PC-9 (cell line): ENCODE measurements at regions not wholly inside any gene's neighbourhood (a gene's known extent, or its start where the extent isn't known, plus 50 kb on each side); places are given as distances from the start of the nearest gene placed in this dataset.

Experiments
- BruUV-seq: library from RNA; stranded (reverse); fragments of 400-500 nt; replicated peaks from 2 replicates; lab custom pipeline; 2021; lab: Mats Ljungman, UMichigan
- CTCF ChIA-PET: fragments of 300-600 bp; sonication (Branson Sonifier 250); formaldehyde crosslinking; loops from one replicate; lab custom pipeline; 2022; ENCODE audit warnings: antibody characterized with exemption; lab: Charles Lee
- POLR2A ChIA-PET: fragments of 300-600 bp; sonication (Branson Sonifier 250); formaldehyde crosslinking; loops from one replicate; lab custom pipeline; 2022; ENCODE audit warnings: antibody characterized with exemption; ENCODE audit not compliant: unreplicated experiment; lab: Charles Lee
- DNase-seq, 2 experiments: peaks; one replicate each; pipeline versions ENCODE4 v3.0.0 to v3.0.0-alpha.2; 2015 to 2022; ENCODE audit warnings: mixed read lengths in 1 of 2
- H2AFZ ChIP-seq: fragments of 200-600 bp; sonication (generic); 2 replicates; pipeline ENCODE4 v1.8.1; 2017; ENCODE audit warnings: antibody characterized with exemption
- H3F3A ChIP-seq: fragments of 200-600 bp; sonication (generic); 2 replicates; pipeline ENCODE4 v1.8.1; 2017; ENCODE audit warnings: antibody characterized with exemption, mild to moderate bottlenecking, low read depth; ENCODE audit not compliant: insufficient read depth
- H3K27ac ChIP-seq: fragments of 200-600 bp; sonication (generic); 2 replicates; pipeline ENCODE4 v1.6.1; 2016; ENCODE audit warnings: mixed run types
- H3K27me3 ChIP-seq: fragments of 200-600 bp; sonication (generic); 2 replicates; pipeline ENCODE4 v1.6.1; 2016; ENCODE audit warnings: low read depth, mixed run types; ENCODE audit not compliant: insufficient read depth
- H3K36me3 ChIP-seq: fragments of 200-600 bp; sonication (generic); 2 replicates; pipeline ENCODE4 v1.6.1; 2016; ENCODE audit warnings: low read depth, mixed run types
- H3K4me1 ChIP-seq: fragments of 200-600 bp; sonication (generic); replicated peaks from 2 replicates; pipeline ENCODE4 v1.6.1; 2016; ENCODE audit warnings: mixed run types; ENCODE audit not compliant: insufficient read depth
- H3K4me2 ChIP-seq: fragments of 200-600 bp; sonication (generic); 2 replicates; pipeline ENCODE4 v1.6.1; 2017; ENCODE audit warnings: mixed run types
- H3K4me3 ChIP-seq: fragments of 200-600 bp; sonication (generic); 2 replicates; pipeline ENCODE4 v1.6.1; 2016; ENCODE audit warnings: mixed run types
- H3K79me2 ChIP-seq: fragments of 200-600 bp; sonication (generic); 2 replicates; pipeline ENCODE4 v1.6.1; 2017; ENCODE audit warnings: low read depth, mixed run types
- H3K9me2 ChIP-seq: fragments of 200-600 bp; sonication (generic); 2 replicates; pipeline ENCODE4 v1.8.1; 2017; ENCODE audit warnings: mild to moderate bottlenecking; ENCODE audit not compliant: insufficient read depth
- H3K9me3 ChIP-seq: fragments of 200-600 bp; sonication (generic); 2 replicates; pipeline ENCODE4 v1.8.1; 2016; ENCODE audit warnings: low read depth; ENCODE audit not compliant: insufficient read depth
- H4K20me1 ChIP-seq: fragments of 200-600 bp; sonication (generic); 2 replicates; pipeline ENCODE4 v1.8.1; 2017; ENCODE audit not compliant: insufficient read depth
- CTCF ChIP-seq: fragments of 200-600 bp; sonication (generic); conservative IDR thresholded peaks from 2 replicates; pipeline ENCODE4 v1.6.1; 2017; ENCODE audit warnings: mixed run types, antibody characterized with exemption, mild to moderate bottlenecking, moderate library complexity
- EZH2 ChIP-seq: fragments of 200-600 bp; sonication (generic); IDR thresholded peaks from 2 replicates; pipeline ENCODE4 v1.8.0; 2017; ENCODE audit warnings: antibody characterized with exemption, low read depth
- intact Hi-C: fragments of 100-400 bp; cut with micrococcal nuclease; formaldehyde crosslinking; loops from one replicate; pipeline ENCODE4 v1.10.0; 2022; ENCODE audit not compliant: unreplicated experiment

GRCh38 chr4:116551806-116552205 lies 533.6 kb downstream of the TRAM1L1 start:
- no peaks in the 10 kb centered on the region for H3K9me2 ChIP-seq
- CTCF ChIA-PET = no interaction called here
- no peaks in the 10 kb centered on the region for H3K79me2 ChIP-seq
- DNase-seq = no peak
- no peaks in the 10 kb centered on the region for H4K20me1 ChIP-seq
- no peaks in the 10 kb centered on the region for H3K4me1 ChIP-seq
- no peak for TF ChIP-seq CTCF
- TF ChIP-seq EZH2 = no peak
- no peak overlapping the region for H3K4me2 ChIP-seq
- no peak overlapping the region for H3K27ac ChIP-seq
- no peaks in the 10 kb centered on the region for H3F3A ChIP-seq
- H3K36me3 ChIP-seq = no peaks in the 10 kb centered on the region
- H3K4me3 ChIP-seq = no peak overlapping the region
- no TSS peak for BruUV-seq
- no peak overlapping the region for H2AFZ ChIP-seq
- intact Hi-C loops = no loop called here
- no peaks in the 10 kb centered on the region for H3K27me3 ChIP-seq
- POLR2A ChIA-PET = no interaction called here
- no peaks in the 10 kb centered on the region for H3K9me3 ChIP-seq

- no peaks in the 10 kb centered on the region for H3F3A ChIP-seq
- no peak overlapping the region for H2AFZ ChIP-seq
- no peak overlapping the region for H3K4me3 ChIP-seq
- no peak for TF ChIP-seq EZH2
- TF ChIP-seq CTCF = no peak
- no peak overlapping the region for H3K27ac ChIP-seq
- no peaks in the 10 kb centered on the region for H3K4me1 ChIP-seq
- H3K9me2 ChIP-seq = no peaks in the 10 kb centered on the region
- no peak overlapping the region for H3K4me2 ChIP-seq
- H3K9me3 ChIP-seq = no peaks in the 10 kb centered on the region
- ChIA-PET CTCF (no interaction called here), POLR2A (interaction anchor here (0.5 kb wide), 1 partner anchor 10 kb away, joined by 3 read pairs; no protein-coding TSS in a partner anchor)
- intact Hi-C loops = no loop called here
- no peaks in the 10 kb centered on the region for H3K79me2 ChIP-seq
- no peaks in the 10 kb centered on the region for H4K20me1 ChIP-seq
- BruUV-seq = no TSS peak
- no peak for DNase-seq
- H3K36me3 ChIP-seq = no peaks in the 10 kb centered on the region
- H3K27me3 ChIP-seq = no peaks in the 10 kb centered on the region
Observed at GRCh38 chr4:116547632-116548031, 537.7 kb downstream of the TRAM1L1 start.

GRCh38 chr4:116546759-116547158 lies 538.6 kb downstream of the TRAM1L1 start:
- Histone ChIP-seq H3K9me3 (no peaks in the 10 kb centered on the region), H3K36me3 (no peaks in the 10 kb centered on the region), H2AFZ (no peak overlapping the region), H4K20me1 (no peaks in the 10 kb centered on the region), H3K9me2 (no peaks in the 10 kb centered on the region), H3K4me1 (no peaks in the 10 kb centered on the region), H3K4me3 (no peak overlapping the region), H3K27ac (no peak overlapping the region), H3K27me3 (no peaks in the 10 kb centered on the region), H3K79me2 (no peaks in the 10 kb centered on the region), H3F3A (no peaks in the 10 kb centered on the region), H3K4me2 (no peak overlapping the region)
- POLR2A ChIA-PET = no interaction called here
- DNase-seq = no peak
- CTCF ChIA-PET = no interaction called here
- no peak for TF ChIP-seq CTCF
- TF ChIP-seq EZH2 = no peak
- intact Hi-C loops = no loop called here
- no TSS peak for BruUV-seq
